Adrenal gland (tissue), 9 donors: ENCODE measurements at regions not wholly inside any gene's neighbourhood (a gene's known extent, or its start where the extent isn't known, plus 50 kb on each side); places are given as distances from the start of the nearest gene placed in this dataset.

Source experiments
- DNase-seq, 7 donors: peaks; one replicate each; pipeline ENCODE4 v3.0.0-alpha.2; 2019 to 2020
- H3K27ac ChIP-seq, 5 donors: fragments of 200-600 bp; sonication (generic) in 4 of 5; 1 replicate in 3 of 5; 2 replicates in 2 of 5; pipeline versions ENCODE4 v1.5.1 to v1.8.0; 2016 to 2020; ENCODE audit warnings: mild to moderate bottlenecking in 1 of 5
- H3K27me3 ChIP-seq: fragments of 200-600 bp; 2 replicates; pipeline ENCODE4 v1.8.0; 2021
- H3K36me3 ChIP-seq, 2 donors: fragments of 200-600 bp; replicated peaks in 1 of 2; 1 replicate in 1 of 2; 2 replicates in 1 of 2; pipeline versions ENCODE4 v1.5.1 to v1.8.0; 2018 to 2022
- H3K4me1 ChIP-seq, 2 donors: fragments of 200-600 bp; replicated peaks in 1 of 2; 1 replicate in 1 of 2; 2 replicates in 1 of 2; pipeline versions ENCODE4 v1.5.1 to v1.8.0; 2018 to 2021
- H3K4me3 ChIP-seq, 4 donors: fragments of 200-600 bp; sonication (generic) in 3 of 4; one replicate each; pipeline ENCODE4 v1.5.1; 2016 to 2018
- H3K9me3 ChIP-seq, 3 donors: fragments of 200-600 bp; sonication (generic) in 1 of 3; replicated peaks in 1 of 3; 1 replicate in 2 of 3; 2 replicates in 1 of 3; pipeline versions ENCODE4 v1.5.1 to v1.8.0; 2016 to 2021
- CTCF ChIP-seq, 6 experiments: fragments of 450-650 bp in 4 of 6; fragments of 200-600 bp in 2 of 6; sonication (generic) in 1 of 6; IDR thresholded peaks; 1 replicate in 5 of 6; 2 replicates in 1 of 6; pipeline versions ENCODE4 v1.5.1 to v1.8.0; 2016 to 2021; ENCODE audit warnings: antibody characterized with exemption in 6 of 6, mild to moderate bottlenecking in 2 of 6, moderate library complexity in 1 of 6
- POLR2A ChIP-seq, 2 donors: fragments of 450-650 bp; IDR thresholded peaks; one replicate each; pipeline ENCODE4 v1.6.1; 2017; ENCODE audit warnings: antibody characterized with exemption in 2 of 2, mild to moderate bottlenecking in 2 of 2, moderate library complexity in 1 of 2
- WGBS, 4 donors: extraction: QIAGEN DNeasy Blood & Tissue Kit in 2 of 4; methylation state at CpG; one replicate each; pipeline versions ENCODE4 v1.1.5 to v1.1.7; 2013 to 2017; 5-methylcytosine and 5-hydroxymethylcytosine counted together
- intact Hi-C, 2 donors: fragments of 100-400 bp; cut with DNase I; formaldehyde crosslinking; loops; one replicate each; pipeline versions ENCODE4 v1.14.1 to v1.15.0; 2022 to 2023
- donor health status: healthy with polysubstance abuse.
- donor health status: Bipolar disorder and iron deficiency.
- donor health status: DM: yes; HTN: yes; CAD: no.
- donor health status: DM: no; HTN: no; CAD: no.
- donor health status: DM: no; HTN: no; CAD: no.

DNA sequence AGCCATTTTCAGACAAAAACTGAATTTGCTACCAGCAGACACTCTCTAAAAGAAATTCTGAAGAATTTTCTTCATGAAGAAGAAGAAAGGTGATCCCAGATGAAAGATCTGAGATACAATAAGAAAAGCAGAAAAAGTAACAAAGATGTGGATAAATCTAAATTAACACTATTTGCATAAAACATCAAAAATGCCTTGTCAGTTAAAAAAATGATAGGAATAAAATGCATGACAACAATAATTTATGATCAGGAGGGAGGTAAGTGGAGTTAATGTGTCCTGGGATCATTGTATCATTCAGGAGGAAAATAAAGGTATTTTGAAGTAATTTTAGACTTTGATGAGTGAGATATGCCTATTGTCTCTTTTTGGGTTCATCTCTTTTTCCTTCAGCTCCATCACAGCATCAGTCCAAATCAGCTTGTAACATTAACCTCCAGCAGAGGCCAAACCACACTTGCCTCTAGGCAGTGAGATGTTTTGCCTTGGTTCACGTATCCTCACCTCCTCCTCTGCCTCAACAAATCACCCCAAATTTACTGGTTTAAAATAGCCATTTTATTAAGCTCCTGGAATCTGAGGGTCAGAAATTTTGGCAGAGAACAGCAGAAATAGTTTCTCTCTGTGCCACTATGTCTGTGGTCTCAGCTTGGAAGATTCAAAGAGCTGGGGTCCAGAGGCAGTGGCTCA, 76.9 kb upstream of the HIVEP3 start:
- 77 to 90% (median 87%) methylated on average over 1 of the region's 1 CpG for WGBS, 4 donors
- Histone ChIP-seq H3K9me3 (no peaks in the 10 kb centered on the region), H3K4me3 (no peak overlapping the region), H3K4me1 (no peaks in the 10 kb centered on the region), H3K27ac (no peak overlapping the region), H3K36me3 (no peaks in the 10 kb centered on the region), H3K27me3 (no peaks in the 10 kb centered on the region)
- no peak for DNase-seq
- intact Hi-C loops, result no loop called here
- no peak for TF ChIP-seq CTCF (IDR thresholded peaks at IDR 0.05)
- no peak for TF ChIP-seq POLR2A (IDR thresholded peaks at IDR 0.05)

GRCh38 chr1:41994195-41994894, 75.6 kb upstream of the HIVEP3 start:
- no peak for DNase-seq
- Histone ChIP-seq H3K9me3 (no peaks in the 10 kb centered on the region), H3K27ac (no peak overlapping the region), H3K4me1 (no peaks in the 10 kb centered on the region), H3K27me3 (no peaks in the 10 kb centered on the region), H3K36me3 (no peaks in the 10 kb centered on the region), H3K4me3 (no peak overlapping the region)
- intact Hi-C loops, result no loop called here
- 93 to 97% (median 95%) methylated on average over 5 of the region's 5 CpGs for WGBS, 4 donors
- no peak for TF ChIP-seq CTCF (IDR thresholded peaks at IDR 0.05)
- TF ChIP-seq POLR2A (IDR thresholded peaks at IDR 0.05), result no peak

DNA sequence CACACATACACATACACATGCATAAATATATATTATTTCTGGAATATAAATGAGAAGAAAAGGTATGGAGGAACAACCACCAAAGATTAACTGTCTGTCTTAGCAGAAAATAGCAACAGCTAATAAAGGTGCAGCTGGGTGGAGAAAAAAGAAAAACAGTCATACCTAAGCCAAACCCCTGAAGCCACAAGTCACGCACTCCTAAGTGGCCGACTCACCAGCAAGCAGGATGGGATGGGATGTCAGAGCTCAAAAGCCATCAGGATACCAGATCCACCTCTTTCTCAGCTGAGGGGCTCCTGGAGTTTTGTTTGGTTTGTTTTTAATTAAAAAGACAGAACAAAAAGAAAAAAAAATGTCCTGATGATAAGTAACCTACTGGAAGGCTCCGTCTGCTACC, 64.7 kb upstream of the HIVEP3 start:
- peaks cover 0 to 15% of the 10 kb centered on the region in 2 donors for H3K4me1 ChIP-seq
- no peak for TF ChIP-seq POLR2A (IDR thresholded peaks at IDR 0.05)
- TF ChIP-seq CTCF (IDR thresholded peaks at IDR 0.05), result no peak
- intact Hi-C loops, result no loop called here
- DNase-seq, result no peak
- no peak overlapping the region for H3K27ac ChIP-seq
- H3K9me3 ChIP-seq, result no peaks in the 10 kb centered on the region
- 95 to 99% (median 97%) methylated on average over 3 of the region's 3 CpGs for WGBS, 4 donors
- H3K36me3 ChIP-seq, result no peaks in the 10 kb centered on the region
- no peak overlapping the region for H3K4me3 ChIP-seq
- no peaks in the 10 kb centered on the region for H3K27me3 ChIP-seq

DNA sequence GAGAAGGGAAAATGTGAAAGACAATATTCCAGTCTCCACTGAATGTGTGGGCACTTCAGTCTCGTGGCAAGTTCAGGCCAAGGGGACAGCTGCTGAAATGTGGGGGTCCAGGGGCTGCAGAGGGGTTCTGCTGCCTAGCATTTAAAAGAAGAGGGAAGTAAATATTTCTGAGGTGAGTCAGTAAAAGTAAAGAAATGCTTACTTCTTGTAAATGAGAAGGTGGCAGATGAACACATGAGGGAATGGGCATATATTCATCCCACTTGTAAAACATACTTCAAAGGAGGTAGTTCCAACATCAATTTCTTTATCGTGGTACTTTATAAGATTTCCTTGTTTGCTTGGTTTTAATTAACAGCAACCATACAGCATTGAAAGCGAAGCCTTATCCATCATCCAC, 63.1 kb upstream of the HIVEP3 start:
- Histone ChIP-seq H3K4me3 (no peak overlapping the region), H3K36me3 (no peaks in the 10 kb centered on the region), H3K27me3 (no peaks in the 10 kb centered on the region), H3K27ac (no peak overlapping the region), H3K9me3 (no peaks in the 10 kb centered on the region), H3K4me1 (peaks cover 0 to 15% of the 10 kb centered on the region in 2 donors)
- TF ChIP-seq CTCF (IDR thresholded peaks at IDR 0.05) (no peak), POLR2A (IDR thresholded peaks at IDR 0.05) (no peak)
- WGBS, 4 donors, result 89 to 96% (median 92%) methylated on average over 3 of the region's 3 CpGs
- DNase-seq, result no peak
- intact Hi-C loops, result no loop called here
